ENCODE measurements at regions not wholly inside any gene's neighbourhood (a gene's known extent, or its start where the extent isn't known, plus 50 kb on each side); places are given as distances from the start of the nearest gene placed in this dataset.

DNA sequence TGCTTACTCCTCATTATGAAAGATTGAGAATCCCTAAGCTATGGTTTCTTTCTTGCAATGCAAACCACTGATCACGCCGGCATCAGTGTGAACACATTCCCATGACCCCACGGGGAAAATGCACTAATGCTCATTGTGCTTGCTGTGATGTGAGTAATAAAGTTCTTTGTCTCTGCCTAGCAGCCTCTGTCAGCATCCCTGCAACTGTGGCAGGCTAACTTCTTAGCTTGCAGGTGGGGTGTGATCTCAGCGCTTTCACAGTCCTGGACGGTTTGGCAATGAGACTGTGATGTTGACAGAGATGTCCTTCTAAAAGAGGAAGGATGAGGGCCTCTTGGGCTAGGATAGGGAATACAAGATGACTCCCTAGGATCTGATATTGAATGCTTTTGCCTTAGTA lies 1218.7 kb downstream of the EFNA5 start:
- TF ChIP-seq, protein P1, sequence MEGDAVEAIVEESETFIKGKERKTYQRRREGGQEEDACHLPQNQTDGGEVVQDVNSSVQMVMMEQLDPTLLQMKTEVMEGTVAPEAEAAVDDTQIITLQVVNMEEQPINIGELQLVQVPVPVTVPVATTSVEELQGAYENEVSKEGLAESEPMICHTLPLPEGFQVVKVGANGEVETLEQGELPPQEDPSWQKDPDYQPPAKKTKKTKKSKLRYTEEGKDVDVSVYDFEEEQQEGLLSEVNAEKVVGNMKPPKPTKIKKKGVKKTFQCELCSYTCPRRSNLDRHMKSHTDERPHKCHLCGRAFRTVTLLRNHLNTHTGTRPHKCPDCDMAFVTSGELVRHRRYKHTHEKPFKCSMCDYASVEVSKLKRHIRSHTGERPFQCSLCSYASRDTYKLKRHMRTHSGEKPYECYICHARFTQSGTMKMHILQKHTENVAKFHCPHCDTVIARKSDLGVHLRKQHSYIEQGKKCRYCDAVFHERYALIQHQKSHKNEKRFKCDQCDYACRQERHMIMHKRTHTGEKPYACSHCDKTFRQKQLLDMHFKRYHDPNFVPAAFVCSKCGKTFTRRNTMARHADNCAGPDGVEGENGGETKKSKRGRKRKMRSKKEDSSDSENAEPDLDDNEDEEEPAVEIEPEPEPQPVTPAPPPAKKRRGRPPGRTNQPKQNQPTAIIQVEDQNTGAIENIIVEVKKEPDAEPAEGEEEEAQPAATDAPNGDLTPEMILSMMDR (conservative IDR thresholded peaks at IDR 0.05; ENCODE audit: low read depth, low read length): no peak
- no peak for TF ChIP-seq EZH2 (IDR thresholded peaks at IDR 0.05; ENCODE audit: borderline replicate concordance, low read depth, low read length, poor library complexity, severe bottlenecking)

Data from A673 (cell line).